ENCODE measurements at regions not wholly inside any gene's neighbourhood (a gene's known extent, or its start where the extent isn't known, plus 50 kb on each side); places are given as distances from the start of the nearest gene placed in this dataset.
"Not testable (repeated sequence)": the region's sequence is repeated elsewhere in the genome, so short reads cannot be mapped to it uniquely, and the experiment has no call there.

DNA sequence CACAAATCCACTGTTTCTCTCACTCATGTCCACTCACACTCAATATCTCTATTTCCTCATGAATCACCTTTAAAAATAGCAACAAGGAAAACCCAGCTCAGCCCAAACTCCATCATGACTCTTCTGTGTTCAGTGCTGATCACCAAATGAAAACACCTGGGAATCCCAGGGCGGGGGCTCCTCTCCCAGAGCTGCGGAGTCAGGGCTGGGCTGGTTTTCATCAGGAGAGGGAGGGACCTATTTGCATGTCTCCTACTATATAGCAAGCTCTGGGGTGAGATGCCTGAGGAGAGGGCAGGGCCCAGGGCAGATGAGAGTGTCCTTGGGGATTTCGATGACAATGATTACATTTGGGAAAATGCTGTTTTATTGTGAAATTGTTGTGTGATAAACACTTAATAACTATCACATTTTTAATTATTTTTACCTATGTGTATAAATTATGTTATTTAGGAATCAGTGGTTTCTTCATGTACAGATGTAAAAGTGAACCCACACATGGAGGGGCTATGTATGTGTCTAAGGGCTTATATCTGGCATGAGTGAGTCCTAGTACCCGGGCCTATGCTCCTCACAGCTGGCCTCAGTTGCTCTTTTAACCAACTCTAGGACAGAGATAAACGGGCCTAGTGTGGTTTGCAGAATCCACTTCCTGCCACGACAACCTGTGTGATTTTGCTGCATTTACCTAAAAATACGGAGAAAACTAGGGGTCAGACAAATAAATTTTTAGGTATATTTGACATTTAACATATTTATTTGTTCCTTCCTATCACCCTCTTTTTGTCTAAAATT lies 1131.9 kb downstream of the TMEM121 start:
- not testable (repeated sequence) for TF ChIP-seq POLR2A (IDR thresholded peaks at IDR 0.05)
- TF ChIP-seq, protein P1, sequence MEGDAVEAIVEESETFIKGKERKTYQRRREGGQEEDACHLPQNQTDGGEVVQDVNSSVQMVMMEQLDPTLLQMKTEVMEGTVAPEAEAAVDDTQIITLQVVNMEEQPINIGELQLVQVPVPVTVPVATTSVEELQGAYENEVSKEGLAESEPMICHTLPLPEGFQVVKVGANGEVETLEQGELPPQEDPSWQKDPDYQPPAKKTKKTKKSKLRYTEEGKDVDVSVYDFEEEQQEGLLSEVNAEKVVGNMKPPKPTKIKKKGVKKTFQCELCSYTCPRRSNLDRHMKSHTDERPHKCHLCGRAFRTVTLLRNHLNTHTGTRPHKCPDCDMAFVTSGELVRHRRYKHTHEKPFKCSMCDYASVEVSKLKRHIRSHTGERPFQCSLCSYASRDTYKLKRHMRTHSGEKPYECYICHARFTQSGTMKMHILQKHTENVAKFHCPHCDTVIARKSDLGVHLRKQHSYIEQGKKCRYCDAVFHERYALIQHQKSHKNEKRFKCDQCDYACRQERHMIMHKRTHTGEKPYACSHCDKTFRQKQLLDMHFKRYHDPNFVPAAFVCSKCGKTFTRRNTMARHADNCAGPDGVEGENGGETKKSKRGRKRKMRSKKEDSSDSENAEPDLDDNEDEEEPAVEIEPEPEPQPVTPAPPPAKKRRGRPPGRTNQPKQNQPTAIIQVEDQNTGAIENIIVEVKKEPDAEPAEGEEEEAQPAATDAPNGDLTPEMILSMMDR (IDR thresholded peaks at IDR 0.05) = not testable (repeated sequence)
